GM19467 (cell line): ENCODE measurements at regions not wholly inside any gene's neighbourhood (a gene's known extent, or its start where the extent isn't known, plus 50 kb on each side); places are given as distances from the start of the nearest gene placed in this dataset.
A peak's percentile ranks its signal among the peaks of the same experiment; 100 is the strongest.
"Not testable (repeated sequence)": the region's sequence is repeated elsewhere in the genome, so short reads cannot be mapped to it uniquely, and the experiment has no call there.

Experiments used
- ATAC-seq: cut with Tn5 transposase; IDR thresholded peaks from one replicate; pipeline ENCODE4 v1.9.1; 2021; ENCODE audit warnings: mild to moderate bottlenecking, moderate library complexity; ENCODE audit not compliant: unreplicated experiment

- ATAC-seq: no peak
Measured at GRCh38 chr1:187991944-187992343, 1163.2 kb downstream of the PLA2G4A start.

GRCh38 chr1:187996780-187997179 is 1168.0 kb downstream of the PLA2G4A start:
- ATAC-seq: no peak

- no peak for ATAC-seq
Measured at GRCh38 chr1:187999973-188000372, 1171.2 kb downstream of the PLA2G4A start.

- ATAC-seq: not testable (repeated sequence)
Measured at GRCh38 chr1:188003687-188004086, 1174.9 kb downstream of the PLA2G4A start.

- no peak for ATAC-seq
Measured at GRCh38 chr1:188004849-188005248, 1176.1 kb downstream of the PLA2G4A start.

- no peak for ATAC-seq
Measured at GRCh38 chr1:188006354-188006753, 1177.6 kb downstream of the PLA2G4A start.

GRCh38 chr1:188013222-188013849 is 1184.6 kb downstream of the PLA2G4A start:
- not testable (repeated sequence) for ATAC-seq

- ATAC-seq: no peak
Measured at GRCh38 chr1:188017921-188018320, 1189.2 kb downstream of the PLA2G4A start.

- no peak for ATAC-seq
Measured at GRCh38 chr1:188022661-188023060, 1193.9 kb downstream of the PLA2G4A start.

GRCh38 chr1:188023206-188023605 is 1194.5 kb downstream of the PLA2G4A start:
- ATAC-seq: no peak

- peak; percentile 73 for ATAC-seq
Measured at GRCh38 chr1:188027613-188028012, 1198.9 kb downstream of the PLA2G4A start.

- not testable (repeated sequence) for ATAC-seq
Measured at GRCh38 chr1:188037572-188037971, 1208.8 kb downstream of the PLA2G4A start.

GRCh38 chr1:188043536-188044245 is 1214.9 kb downstream of the PLA2G4A start:
- no peak for ATAC-seq

- no peak for ATAC-seq
Measured at GRCh38 chr1:188050250-188050649, 1221.5 kb downstream of the PLA2G4A start.

- ATAC-seq: no peak
Measured at GRCh38 chr1:188056011-188056410, 1227.3 kb downstream of the PLA2G4A start.

GRCh38 chr1:188058801-188059200 is 1230.1 kb downstream of the PLA2G4A start:
- no peak for ATAC-seq

- no peak for ATAC-seq
Measured at GRCh38 chr1:188061881-188062280, 1233.1 kb downstream of the PLA2G4A start.

- ATAC-seq: no peak
Measured at GRCh38 chr1:188062456-188062855, 1233.7 kb downstream of the PLA2G4A start.

- ATAC-seq: no peak
Measured at GRCh38 chr1:188065917-188066316, 1237.2 kb downstream of the PLA2G4A start.

- no peak for ATAC-seq
Measured at GRCh38 chr1:188070848-188071247, 1242.1 kb downstream of the PLA2G4A start.

- no peak for ATAC-seq
Measured at GRCh38 chr1:188089015-188089414, 1260.3 kb downstream of the PLA2G4A start.

GRCh38 chr1:188089461-188089860 is 1260.7 kb downstream of the PLA2G4A start:
- ATAC-seq: no peak

- ATAC-seq: no peak
Measured at GRCh38 chr1:188096521-188096920, 1267.8 kb downstream of the PLA2G4A start.
